ENCODE measurements at regions not wholly inside any gene's neighbourhood (a gene's known extent, or its start where the extent isn't known, plus 50 kb on each side); places are given as distances from the start of the nearest gene placed in this dataset.

DNA sequence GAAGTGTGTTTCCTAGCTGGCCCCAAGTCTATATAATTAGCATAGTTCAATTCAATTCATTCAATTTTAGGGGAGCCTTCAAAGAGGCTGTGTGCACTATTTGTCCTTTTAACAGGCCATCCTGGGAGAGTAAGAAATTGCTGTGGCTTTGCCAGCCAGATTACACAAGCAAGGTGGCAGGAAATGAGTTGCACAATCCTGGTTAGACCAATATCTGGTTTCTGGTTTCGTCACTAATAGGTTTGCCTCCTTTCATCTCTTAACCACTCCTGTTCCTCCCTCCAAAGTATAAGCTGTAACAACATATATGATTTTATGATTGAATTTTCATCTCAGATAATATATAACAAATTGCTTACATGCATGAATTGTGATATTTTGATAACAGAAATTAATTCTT, 84.1 kb upstream of the NEGR1 start:
- no peak for DNase-seq (ENCODE audit: low read depth in 4 of 4, low spot score in 3 of 4)

DNA sequence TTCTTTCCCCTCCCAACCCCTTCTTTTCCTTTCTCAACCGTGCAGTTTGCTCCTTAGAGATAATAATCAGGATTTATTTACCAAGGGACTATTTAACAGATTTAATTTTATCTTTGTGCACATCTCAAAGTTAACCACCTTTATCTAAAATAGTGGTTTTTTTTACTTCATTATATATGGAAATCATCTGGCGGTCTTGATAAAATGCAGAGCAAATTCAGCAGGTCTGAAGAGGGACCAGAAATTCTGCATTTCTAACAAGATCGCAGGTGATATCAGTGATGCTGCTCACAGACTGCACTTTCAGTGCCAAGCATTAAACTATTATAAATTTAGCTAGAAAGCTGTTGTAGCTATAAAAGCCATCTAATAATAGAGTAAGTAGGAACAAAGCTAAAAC, 83.4 kb upstream of the NEGR1 start:
- DNase-seq (ENCODE audit: low read depth in 4 of 4, low spot score in 3 of 4), result no peak

DNA sequence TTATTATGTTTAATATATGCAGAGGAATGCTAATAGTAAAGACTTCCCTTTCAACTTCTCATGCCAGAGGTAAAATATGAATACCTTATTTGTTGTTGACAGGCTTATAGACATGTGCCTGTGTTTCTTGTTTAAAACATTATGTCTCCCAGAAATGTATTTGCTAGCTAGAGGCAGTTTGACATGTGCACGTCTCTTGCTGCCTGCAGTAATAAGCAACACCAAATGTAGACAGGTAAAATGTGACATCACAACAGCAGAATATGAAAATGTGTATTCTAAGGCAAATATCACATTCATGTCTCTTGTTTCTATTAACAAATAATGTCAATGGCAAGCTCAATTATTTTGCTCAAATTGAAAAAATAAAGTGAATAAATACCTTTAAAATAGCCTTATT, 80.2 kb upstream of the NEGR1 start:
- DNase-seq (ENCODE audit: low read depth in 4 of 4, low spot score in 3 of 4), result no peak

DNA sequence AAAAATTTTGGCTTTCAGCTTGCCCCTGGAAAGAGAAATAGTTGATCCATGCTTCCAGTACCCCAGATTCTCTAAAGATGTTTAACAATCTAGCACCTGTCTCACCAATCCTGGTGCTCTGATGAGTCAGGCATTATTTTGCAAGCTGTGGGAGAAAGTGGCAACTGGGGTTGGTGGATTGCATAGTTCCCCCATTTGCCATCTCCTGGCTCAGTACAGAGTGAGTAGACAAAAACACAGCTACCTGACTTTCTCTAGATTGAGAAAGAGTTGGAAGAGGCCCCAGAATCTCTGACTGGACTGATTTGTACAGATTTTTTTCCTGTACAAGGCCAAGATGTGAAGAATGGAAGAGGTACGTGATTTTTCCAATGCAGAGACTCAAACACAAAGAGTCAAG, 75.1 kb upstream of the NEGR1 start:
- no peak for DNase-seq (ENCODE audit: low read depth in 4 of 4, low spot score in 3 of 4)

DNA sequence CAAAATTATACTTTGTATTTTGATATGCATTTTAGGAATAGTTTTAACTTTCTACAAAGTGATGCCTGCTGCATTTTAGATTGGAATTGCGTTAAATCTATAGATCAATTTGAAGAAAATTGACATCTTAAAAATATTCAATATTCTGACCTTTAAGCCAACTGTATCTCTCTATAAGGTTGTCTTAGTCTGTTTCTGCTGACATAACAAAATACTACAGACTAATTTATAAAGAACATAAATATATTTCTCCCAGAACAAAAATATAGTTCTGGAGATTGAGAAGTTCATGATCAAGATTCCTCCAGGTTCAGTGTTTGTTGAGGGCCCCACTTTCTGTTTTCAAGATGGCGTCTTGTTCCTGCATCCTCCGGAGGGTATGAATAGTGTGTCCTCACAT, 73.6 kb upstream of the NEGR1 start:
- DNase-seq (ENCODE audit: low read depth in 4 of 4, low spot score in 3 of 4), result no peak

DNA sequence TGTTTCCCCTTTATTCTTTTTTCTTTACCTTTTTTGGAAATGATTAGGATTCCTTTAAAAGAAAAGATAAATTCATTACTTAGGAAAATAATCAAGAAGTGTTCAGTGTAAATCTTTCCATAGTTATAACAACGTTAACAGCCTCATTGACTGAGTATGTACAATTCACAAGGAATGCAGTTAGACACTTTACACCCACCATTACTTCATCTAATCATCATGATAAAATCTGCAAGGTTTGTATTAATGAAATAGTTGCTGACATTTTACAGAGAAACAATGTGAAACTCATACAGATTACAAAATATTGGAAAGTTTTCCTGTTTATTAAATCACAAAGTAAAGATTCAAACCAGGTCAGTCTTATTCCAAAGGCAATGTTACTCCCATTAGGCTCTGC, 59.3 kb upstream of the NEGR1 start:
- DNase-seq (ENCODE audit: low read depth in 4 of 4, low spot score in 3 of 4), result no peak

DNA sequence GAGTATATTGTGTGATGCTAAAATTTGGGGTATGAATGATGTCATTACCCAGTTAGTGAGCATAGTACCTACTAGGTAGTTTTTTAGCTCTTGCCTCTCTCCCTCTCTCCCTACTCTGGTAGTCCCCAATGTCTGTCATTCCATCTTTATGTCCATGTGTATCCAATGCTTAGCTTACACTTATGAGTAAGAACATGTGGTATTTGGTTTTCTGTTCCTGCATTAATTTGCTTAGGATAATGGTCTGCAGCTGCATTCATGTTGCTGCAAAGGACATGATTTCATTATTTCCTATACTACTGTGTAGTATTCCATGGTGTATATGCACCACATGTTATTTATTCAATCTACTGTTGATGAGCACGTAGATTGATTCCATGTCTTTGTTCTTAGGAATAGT, 54.4 kb upstream of the NEGR1 start:
- DNase-seq (ENCODE audit: low read depth in 4 of 4, low spot score in 3 of 4), result no peak
